ENCODE measurements at regions not wholly inside any gene's neighbourhood (a gene's known extent, or its start where the extent isn't known, plus 50 kb on each side); places are given as distances from the start of the nearest gene placed in this dataset.

- H3K36me3 Mint-ChIP-seq (ENCODE audit: low read depth): no peaks in the 10 kb centered on the region
- CTCF ChIA-PET: no interaction called here
- H3K4me1 Mint-ChIP-seq: no peaks in the 10 kb centered on the region
- H3K9me3 Mint-ChIP-seq: peaks cover 4% of the 10 kb centered on the region
- H3K27me3 Mint-ChIP-seq: no peaks in the 10 kb centered on the region
- POLR2A ChIA-PET: no interaction called here
- DNase-seq: no peak
- no peak overlapping the region for H3K4me3 Mint-ChIP-seq
- no peak overlapping the region for H3K27ac Mint-ChIP-seq
Observed at GRCh38 chr3:6779140-6779539, 81.8 kb upstream of the GRM7 start.

- no peak for DNase-seq
- Mint-ChIP-seq H3K4me3 (no peak overlapping the region), H3K36me3 (ENCODE audit: low read depth) (no peaks in the 10 kb centered on the region), H3K4me1 (no peaks in the 10 kb centered on the region), H3K27me3 (no peaks in the 10 kb centered on the region), H3K9me3 (peaks cover 4% of the 10 kb centered on the region), H3K27ac (no peak overlapping the region)
- ChIA-PET CTCF (no interaction called here), POLR2A (no interaction called here)
Observed at GRCh38 chr3:6781092-6781491, 79.8 kb upstream of the GRM7 start.

- POLR2A ChIA-PET: no interaction called here
- DNase-seq: no peak
- Mint-ChIP-seq H3K27ac (no peak overlapping the region), H3K27me3 (no peaks in the 10 kb centered on the region), H3K9me3 (no peaks in the 10 kb centered on the region), H3K36me3 (ENCODE audit: low read depth) (no peaks in the 10 kb centered on the region), H3K4me1 (no peaks in the 10 kb centered on the region), H3K4me3 (no peak overlapping the region)
- CTCF ChIA-PET: no interaction called here
Observed at GRCh38 chr3:6785726-6786125, 75.2 kb upstream of the GRM7 start.

- no peaks in the 10 kb centered on the region for H3K27me3 Mint-ChIP-seq
- no peaks in the 10 kb centered on the region for H3K36me3 Mint-ChIP-seq (ENCODE audit: low read depth)
- POLR2A ChIA-PET: no interaction called here
- no peak for DNase-seq
- H3K9me3 Mint-ChIP-seq: no peaks in the 10 kb centered on the region
- CTCF ChIA-PET: no interaction called here
- H3K27ac Mint-ChIP-seq: no peak overlapping the region
- no peaks in the 10 kb centered on the region for H3K4me1 Mint-ChIP-seq
- H3K4me3 Mint-ChIP-seq: no peak overlapping the region
Observed at GRCh38 chr3:6791161-6791560, 69.8 kb upstream of the GRM7 start.

GRCh38 chr3:6799264-6799915, 61.5 kb upstream of the GRM7 start:
- Mint-ChIP-seq H3K9me3 (no peaks in the 10 kb centered on the region), H3K27me3 (no peaks in the 10 kb centered on the region), H3K27ac (no peak overlapping the region), H3K36me3 (ENCODE audit: low read depth) (no peaks in the 10 kb centered on the region), H3K4me1 (no peaks in the 10 kb centered on the region), H3K4me3 (no peak overlapping the region)
- ChIA-PET CTCF (no interaction called here), POLR2A (no interaction called here)
- peak; percentile 25 for DNase-seq

- H3K4me3 Mint-ChIP-seq: no peak overlapping the region
- POLR2A ChIA-PET: no interaction called here
- H3K9me3 Mint-ChIP-seq: peaks cover 5% of the 10 kb centered on the region
- no peaks in the 10 kb centered on the region for H3K4me1 Mint-ChIP-seq
- H3K27me3 Mint-ChIP-seq: no peaks in the 10 kb centered on the region
- no peak for DNase-seq
- H3K27ac Mint-ChIP-seq: no peak overlapping the region
- H3K36me3 Mint-ChIP-seq (ENCODE audit: low read depth): no peaks in the 10 kb centered on the region
- CTCF ChIA-PET: interaction anchor here (0.9 kb wide), 1 partner anchor 1376 kb away, joined by 4 read pairs; no protein-coding TSS in a partner anchor
Observed at GRCh38 chr3:6803619-6804018, 57.3 kb upstream of the GRM7 start.

- Mint-ChIP-seq H3K27ac (no peak overlapping the region), H3K4me1 (no peaks in the 10 kb centered on the region), H3K27me3 (no peaks in the 10 kb centered on the region), H3K9me3 (peaks cover 5% of the 10 kb centered on the region), H3K36me3 (ENCODE audit: low read depth) (no peaks in the 10 kb centered on the region), H3K4me3 (no peak overlapping the region)
- no peak for DNase-seq
- POLR2A ChIA-PET: no interaction called here
- CTCF ChIA-PET: no interaction called here
Observed at GRCh38 chr3:6805236-6805635, 55.7 kb upstream of the GRM7 start.

- ChIA-PET CTCF (no interaction called here), POLR2A (no interaction called here)
- no peak overlapping the region for H3K27ac Mint-ChIP-seq
- DNase-seq: no peak
- no peaks in the 10 kb centered on the region for H3K4me1 Mint-ChIP-seq
- H3K36me3 Mint-ChIP-seq (ENCODE audit: low read depth): no peaks in the 10 kb centered on the region
- H3K4me3 Mint-ChIP-seq: no peak overlapping the region
- no peaks in the 10 kb centered on the region for H3K27me3 Mint-ChIP-seq
- H3K9me3 Mint-ChIP-seq: peaks cover 5% of the 10 kb centered on the region
Observed at GRCh38 chr3:6806991-6807390, 53.9 kb upstream of the GRM7 start.

GRCh38 chr3:6807967-6808588, 52.8 kb upstream of the GRM7 start:
- peaks cover 5% of the 10 kb centered on the region for H3K9me3 Mint-ChIP-seq
- H3K4me1 Mint-ChIP-seq: no peaks in the 10 kb centered on the region
- no peak overlapping the region for H3K4me3 Mint-ChIP-seq
- POLR2A ChIA-PET: no interaction called here
- no peaks in the 10 kb centered on the region for H3K27me3 Mint-ChIP-seq
- no peak overlapping the region for H3K27ac Mint-ChIP-seq
- no peaks in the 10 kb centered on the region for H3K36me3 Mint-ChIP-seq (ENCODE audit: low read depth)
- DNase-seq: no peak
- CTCF ChIA-PET: no interaction called here

GRCh38 chr3:6809349-6809748, 51.6 kb upstream of the GRM7 start:
- DNase-seq: no peak
- Mint-ChIP-seq H3K27me3 (no peaks in the 10 kb centered on the region), H3K36me3 (ENCODE audit: low read depth) (no peaks in the 10 kb centered on the region), H3K27ac (no peak overlapping the region), H3K4me1 (no peaks in the 10 kb centered on the region), H3K9me3 (peaks cover 5% of the 10 kb centered on the region), H3K4me3 (no peak overlapping the region)
- ChIA-PET CTCF (no interaction called here), POLR2A (no interaction called here)
